ENCODE measurements at regions not wholly inside any gene's neighbourhood (a gene's known extent, or its start where the extent isn't known, plus 50 kb on each side); places are given as distances from the start of the nearest gene placed in this dataset.

DNA sequence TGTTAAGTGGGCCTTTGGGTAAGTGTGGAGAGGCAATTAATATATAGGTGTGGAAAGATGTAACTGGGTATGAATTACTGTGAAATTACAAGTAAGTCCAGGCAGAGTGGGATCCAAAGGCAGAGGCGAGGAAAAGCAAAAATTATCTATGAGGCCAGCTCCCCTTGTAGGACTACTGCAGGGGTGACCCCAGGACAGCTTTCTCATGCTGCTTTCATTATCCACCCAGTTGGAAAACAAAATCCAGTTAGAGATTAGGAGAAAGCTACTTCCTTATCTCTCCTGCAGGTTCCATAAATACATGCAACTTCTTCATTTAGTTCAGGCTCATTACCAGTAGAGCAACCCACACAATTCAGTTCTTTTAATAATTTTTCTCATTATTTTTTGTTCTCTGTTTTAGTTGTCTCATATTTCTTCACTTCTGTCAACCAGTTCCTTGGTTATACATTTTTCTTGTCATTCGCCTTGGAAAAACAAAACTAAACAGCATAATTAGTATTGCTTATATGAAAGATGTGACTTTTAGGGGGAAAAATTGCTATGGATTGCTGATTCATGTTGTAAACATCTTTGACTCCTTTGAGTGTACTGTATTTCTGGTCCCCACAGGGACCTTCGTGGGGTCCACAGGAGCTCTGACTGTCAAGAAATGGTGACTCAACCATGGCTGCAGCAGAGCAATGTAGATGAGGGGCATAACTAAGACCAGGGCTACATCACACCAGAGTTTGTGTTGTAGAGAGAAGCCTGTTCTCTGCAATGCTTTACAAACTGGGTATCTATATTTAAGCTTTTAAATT, 110.4 kb upstream of the PARD3B start:
- H3K9me3 ChIP-seq (ENCODE audit: severe bottlenecking) = no peaks in the 10 kb centered on the region
- no peak for DNase-seq (ENCODE audit: low spot score)
- no peaks in the 10 kb centered on the region for H3K4me1 ChIP-seq (ENCODE audit: insufficient read depth, poor library complexity, severe bottlenecking)
- H3K27me3 ChIP-seq (ENCODE audit: insufficient read depth, poor library complexity, severe bottlenecking) = no peaks in the 10 kb centered on the region
- H3K36me3 ChIP-seq (ENCODE audit: low read depth) = no peaks in the 10 kb centered on the region
- H3K27ac ChIP-seq (ENCODE audit: poor library complexity, severe bottlenecking) = no peak overlapping the region
- ATAC-seq (ENCODE audit: low read depth) = no peak
- H3K4me3 ChIP-seq (ENCODE audit: severe bottlenecking) = no peak overlapping the region
- TF ChIP-seq, protein P1, sequence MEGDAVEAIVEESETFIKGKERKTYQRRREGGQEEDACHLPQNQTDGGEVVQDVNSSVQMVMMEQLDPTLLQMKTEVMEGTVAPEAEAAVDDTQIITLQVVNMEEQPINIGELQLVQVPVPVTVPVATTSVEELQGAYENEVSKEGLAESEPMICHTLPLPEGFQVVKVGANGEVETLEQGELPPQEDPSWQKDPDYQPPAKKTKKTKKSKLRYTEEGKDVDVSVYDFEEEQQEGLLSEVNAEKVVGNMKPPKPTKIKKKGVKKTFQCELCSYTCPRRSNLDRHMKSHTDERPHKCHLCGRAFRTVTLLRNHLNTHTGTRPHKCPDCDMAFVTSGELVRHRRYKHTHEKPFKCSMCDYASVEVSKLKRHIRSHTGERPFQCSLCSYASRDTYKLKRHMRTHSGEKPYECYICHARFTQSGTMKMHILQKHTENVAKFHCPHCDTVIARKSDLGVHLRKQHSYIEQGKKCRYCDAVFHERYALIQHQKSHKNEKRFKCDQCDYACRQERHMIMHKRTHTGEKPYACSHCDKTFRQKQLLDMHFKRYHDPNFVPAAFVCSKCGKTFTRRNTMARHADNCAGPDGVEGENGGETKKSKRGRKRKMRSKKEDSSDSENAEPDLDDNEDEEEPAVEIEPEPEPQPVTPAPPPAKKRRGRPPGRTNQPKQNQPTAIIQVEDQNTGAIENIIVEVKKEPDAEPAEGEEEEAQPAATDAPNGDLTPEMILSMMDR (IDR thresholded peaks at IDR 0.05; ENCODE audit: poor library complexity, severe bottlenecking) = no peak

GRCh38 chr2:204436230-204436629, 109.0 kb upstream of the PARD3B start:
- no peak for ATAC-seq (ENCODE audit: low read depth)
- no peak for DNase-seq (ENCODE audit: low spot score)
- Histone ChIP-seq H3K27me3 (ENCODE audit: insufficient read depth, poor library complexity, severe bottlenecking) (no peaks in the 10 kb centered on the region), H3K27ac (ENCODE audit: poor library complexity, severe bottlenecking) (no peak overlapping the region), H3K4me3 (ENCODE audit: severe bottlenecking) (no peak overlapping the region), H3K4me1 (ENCODE audit: insufficient read depth, poor library complexity, severe bottlenecking) (no peaks in the 10 kb centered on the region), H3K9me3 (ENCODE audit: severe bottlenecking) (no peaks in the 10 kb centered on the region), H3K36me3 (ENCODE audit: low read depth) (no peaks in the 10 kb centered on the region)
- TF ChIP-seq, protein P1 (IDR thresholded peaks at IDR 0.05; ENCODE audit: poor library complexity, severe bottlenecking) = no peak

- H3K27ac ChIP-seq (ENCODE audit: poor library complexity, severe bottlenecking) = no peak overlapping the region
- no peak overlapping the region for H3K4me3 ChIP-seq (ENCODE audit: severe bottlenecking)
- no peaks in the 10 kb centered on the region for H3K4me1 ChIP-seq (ENCODE audit: insufficient read depth, poor library complexity, severe bottlenecking)
- DNase-seq (ENCODE audit: low spot score) (no peak), ATAC-seq (ENCODE audit: low read depth) (no peak)
- no peaks in the 10 kb centered on the region for H3K9me3 ChIP-seq (ENCODE audit: severe bottlenecking)
- TF ChIP-seq, protein P1 (IDR thresholded peaks at IDR 0.05; ENCODE audit: poor library complexity, severe bottlenecking) = no peak
- H3K27me3 ChIP-seq (ENCODE audit: insufficient read depth, poor library complexity, severe bottlenecking) = no peaks in the 10 kb centered on the region
- no peaks in the 10 kb centered on the region for H3K36me3 ChIP-seq (ENCODE audit: low read depth)
Observed at GRCh38 chr2:204437408-204437807, 107.9 kb upstream of the PARD3B start.

GRCh38 chr2:204437815-204438756, 107.2 kb upstream of the PARD3B start:
- H3K27me3 ChIP-seq (ENCODE audit: insufficient read depth, poor library complexity, severe bottlenecking) = no peaks in the 10 kb centered on the region
- ATAC-seq (ENCODE audit: low read depth) = no peak
- DNase-seq (ENCODE audit: low spot score) = no peak
- TF ChIP-seq, protein P1 (IDR thresholded peaks at IDR 0.05; ENCODE audit: poor library complexity, severe bottlenecking) = no peak
- no peaks in the 10 kb centered on the region for H3K4me1 ChIP-seq (ENCODE audit: insufficient read depth, poor library complexity, severe bottlenecking)
- no peaks in the 10 kb centered on the region for H3K36me3 ChIP-seq (ENCODE audit: low read depth)
- H3K4me3 ChIP-seq (ENCODE audit: severe bottlenecking) = no peak overlapping the region
- no peaks in the 10 kb centered on the region for H3K9me3 ChIP-seq (ENCODE audit: severe bottlenecking)
- H3K27ac ChIP-seq (ENCODE audit: poor library complexity, severe bottlenecking) = no peak overlapping the region

All from RWPE2 (cell line).